ENCODE measurements at regions not wholly inside any gene's neighbourhood (a gene's known extent, or its start where the extent isn't known, plus 50 kb on each side); places are given as distances from the start of the nearest gene placed in this dataset.
"Not testable (repeated sequence)": the region's sequence is repeated elsewhere in the genome, so short reads cannot be mapped to it uniquely, and the experiment has no call there.

DNA sequence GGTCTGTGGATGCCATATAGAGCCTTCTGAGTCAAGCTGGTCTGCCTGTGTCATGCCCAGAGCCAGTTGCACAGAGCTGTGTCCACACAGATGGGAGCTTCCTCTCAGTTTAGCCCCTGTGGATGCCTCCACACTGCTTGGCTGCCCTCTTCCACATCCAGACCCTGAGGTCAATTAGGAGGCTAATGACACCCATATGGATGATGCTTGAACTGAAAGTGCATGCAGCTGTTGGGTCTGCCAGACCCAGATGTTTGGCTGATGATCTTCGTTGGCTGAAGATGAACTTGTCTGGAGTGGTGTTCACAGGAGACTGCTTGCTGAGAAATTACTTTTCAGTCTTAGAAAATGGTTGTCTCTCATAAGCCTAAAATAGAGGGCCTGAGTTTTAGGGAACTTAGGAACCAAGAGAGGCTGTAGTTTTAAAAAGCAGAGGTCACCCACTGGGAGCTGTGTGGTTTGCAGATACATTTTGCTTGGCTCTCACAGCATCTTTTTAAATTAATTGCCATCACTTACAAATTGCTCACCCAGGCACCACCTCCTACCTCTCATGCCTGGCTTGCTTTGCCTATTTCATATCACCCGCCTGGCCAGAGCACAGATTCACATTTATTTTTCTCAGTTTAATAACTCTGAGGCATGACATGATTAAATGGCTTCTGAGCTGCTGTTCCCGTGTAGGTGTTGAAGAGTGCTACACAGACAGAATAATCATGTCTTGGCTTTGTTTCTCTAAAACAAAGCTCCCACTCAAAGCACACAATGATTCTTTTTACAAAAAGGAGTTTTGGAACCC lies 176.1 kb downstream of the MINAR1 start:
- no peak for DNase-seq

DNA sequence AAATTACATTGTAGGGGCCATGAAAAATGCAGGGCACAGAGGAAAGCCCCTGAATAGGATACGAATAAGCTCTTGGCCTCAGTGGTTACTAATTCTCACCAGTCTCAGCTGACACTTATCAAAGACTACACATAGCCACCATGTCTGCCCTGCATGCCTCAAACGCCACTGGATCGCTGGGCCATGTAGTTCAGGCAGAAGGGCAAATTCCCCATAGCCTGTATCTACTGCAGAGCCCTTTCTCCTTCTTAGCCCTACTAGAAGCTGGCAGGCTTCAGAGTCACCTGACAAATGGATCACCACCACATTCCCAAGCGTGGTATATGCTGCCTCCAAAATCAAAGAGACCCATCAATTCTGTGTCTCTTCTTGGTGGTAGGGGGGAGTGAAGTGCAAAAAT lies 177.4 kb downstream of the MINAR1 start:
- no peak for DNase-seq

DNA sequence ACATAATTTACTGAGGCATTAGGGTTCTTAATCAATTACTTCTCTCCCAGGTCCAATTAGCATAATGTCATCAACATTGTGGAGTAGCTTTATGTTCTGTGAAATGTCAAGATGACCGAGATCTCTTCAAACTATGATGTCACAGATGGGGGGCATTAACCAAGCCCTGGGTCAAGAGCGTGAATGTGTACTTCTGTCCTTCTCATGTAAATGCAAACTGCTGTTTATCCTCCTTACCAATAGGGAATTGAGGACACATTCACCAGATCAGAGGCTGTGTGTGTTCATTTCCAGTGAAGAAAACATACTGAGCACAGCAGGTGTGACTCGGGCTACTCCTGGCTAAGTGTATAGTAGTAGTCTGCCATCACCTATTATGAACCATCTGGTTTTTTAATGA lies 177.9 kb downstream of the MINAR1 start:
- DNase-seq: no peak

DNA sequence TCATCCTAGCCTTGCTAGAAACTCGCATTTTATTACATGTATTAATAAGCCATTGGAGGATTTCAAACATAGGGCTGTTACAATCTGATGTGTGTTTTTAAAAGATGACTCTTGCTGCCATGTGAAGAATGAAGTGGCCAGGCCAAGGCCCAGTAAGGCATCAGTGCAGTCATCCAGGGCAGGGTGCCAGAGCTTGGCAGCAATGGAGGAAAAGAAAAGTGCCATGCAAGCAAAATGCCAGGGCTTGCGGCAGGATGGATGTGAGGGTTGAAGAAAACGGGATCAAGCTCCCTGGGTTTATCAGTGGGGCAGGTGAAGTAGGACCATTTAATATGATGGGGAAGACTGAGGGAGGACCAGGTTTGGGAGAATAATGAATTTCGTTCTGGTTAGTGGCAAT lies 183.6 kb downstream of the MINAR1 start:
- peak in 1 of 2 experiments; percentile 5 for DNase-seq

DNA sequence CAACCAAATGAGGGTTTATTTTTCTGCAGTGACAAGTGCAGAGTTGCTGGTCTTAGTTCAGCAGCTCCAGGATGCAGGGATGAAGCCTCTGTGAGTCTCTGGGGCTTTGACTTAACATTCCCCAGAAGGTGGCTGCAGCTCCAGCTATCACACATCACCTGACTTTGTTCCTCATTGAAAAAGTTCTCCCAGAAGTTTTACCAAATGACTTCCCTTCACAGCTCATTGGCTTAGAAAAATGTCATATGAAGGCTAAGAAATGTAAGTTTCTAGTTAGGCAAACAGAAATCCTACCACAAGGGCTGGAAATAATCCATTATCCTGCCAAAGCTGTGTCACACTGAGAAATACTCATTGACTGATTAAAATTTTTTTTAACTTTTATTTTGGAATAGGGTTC lies 184.9 kb downstream of the MINAR1 start:
- DNase-seq: no peak

DNA sequence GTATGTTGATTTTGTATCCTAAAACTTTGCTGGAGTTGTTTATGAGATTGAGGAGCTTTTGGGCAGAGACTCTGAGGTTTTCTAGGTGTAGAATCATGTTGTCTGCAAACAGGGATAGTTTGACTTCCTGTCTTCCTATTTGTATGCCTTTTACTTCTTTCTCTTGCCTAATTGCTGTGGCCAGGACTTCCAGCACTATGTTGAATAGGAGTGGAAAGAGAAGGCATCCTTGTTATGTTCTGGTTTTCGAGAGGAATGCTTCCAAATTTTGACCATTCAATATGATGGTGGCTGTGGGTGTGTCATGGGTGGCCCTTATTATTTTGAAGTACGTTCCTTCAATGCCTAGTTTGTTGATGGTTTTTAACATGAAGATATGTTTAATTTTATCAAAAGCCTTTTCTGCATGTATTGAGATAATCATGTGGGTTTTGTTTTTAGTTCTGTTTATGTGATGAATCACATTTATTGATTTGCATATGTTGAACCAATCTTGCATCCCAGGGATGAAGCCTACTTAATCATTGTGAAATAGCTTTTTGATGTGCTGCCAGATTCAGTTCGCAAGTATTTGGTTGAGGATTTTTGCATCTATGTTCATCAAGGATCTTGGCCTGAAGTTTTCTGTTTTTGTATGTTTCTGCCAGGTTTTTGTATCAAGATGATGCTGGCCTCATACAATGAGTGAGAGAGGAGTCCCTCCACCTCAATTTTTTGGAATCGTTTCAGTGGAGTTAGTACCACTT lies 188.1 kb downstream of the MINAR1 start:
- DNase-seq: no peak

DNA sequence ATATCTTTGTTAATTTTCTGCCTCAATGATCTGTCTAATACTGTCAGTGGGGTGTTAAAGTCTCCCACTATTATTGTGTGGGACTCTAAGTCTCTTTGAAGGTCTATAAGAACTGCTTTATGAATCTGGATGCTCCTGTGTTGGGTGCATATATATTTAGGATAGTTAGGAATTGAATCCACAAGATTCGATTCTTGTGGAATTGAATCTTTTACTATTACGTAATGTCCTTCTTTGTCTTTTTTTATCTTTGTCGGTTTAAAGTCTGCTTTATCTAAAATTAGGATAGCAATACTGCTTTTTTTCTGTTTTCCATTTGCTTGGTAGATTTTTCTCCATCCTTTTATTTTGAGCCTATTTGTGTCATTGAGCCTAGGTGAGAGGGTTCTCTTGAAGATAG lies 189.7 kb downstream of the MINAR1 start:
- not testable (repeated sequence) for DNase-seq

DNA sequence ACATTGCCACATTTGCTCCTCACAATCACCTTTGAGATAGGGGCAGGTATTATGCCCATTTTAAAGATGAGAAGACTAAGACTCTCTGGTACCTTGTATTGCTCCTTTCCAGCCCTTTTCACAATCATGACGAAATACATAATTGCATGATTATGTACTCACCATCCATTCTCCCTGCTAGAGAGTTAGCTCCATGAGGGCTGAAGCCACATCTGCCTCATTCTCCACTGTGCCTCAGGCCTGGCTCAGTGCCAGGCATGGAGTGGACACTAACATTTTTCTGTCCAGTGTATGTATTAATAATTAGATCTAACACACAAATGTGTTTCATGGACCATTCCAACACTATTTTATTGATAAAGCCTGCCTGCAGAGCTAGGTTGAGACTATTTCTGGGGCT lies 191.4 kb downstream of the MINAR1 start:
- DNase-seq: no peak

DNA sequence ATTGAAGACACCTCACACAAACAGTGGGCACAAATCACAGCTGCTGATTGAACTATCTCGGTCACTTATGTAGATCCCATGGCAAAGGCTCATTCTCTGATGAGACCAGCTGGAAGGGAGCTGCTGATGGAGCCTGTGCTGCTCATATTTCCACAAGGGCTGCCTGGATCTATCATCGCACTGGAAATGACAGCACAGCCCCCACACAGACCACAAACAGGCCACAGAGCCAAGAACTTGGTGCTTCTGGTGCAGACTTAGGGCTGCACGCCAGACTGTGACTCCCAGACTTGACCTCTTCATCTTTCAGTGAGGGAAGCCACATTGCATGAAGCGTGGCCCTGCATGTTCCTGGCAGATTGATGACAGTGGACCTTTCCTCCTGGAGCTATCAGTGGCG lies 197.6 kb downstream of the MINAR1 start:
- DNase-seq: no peak

DNA sequence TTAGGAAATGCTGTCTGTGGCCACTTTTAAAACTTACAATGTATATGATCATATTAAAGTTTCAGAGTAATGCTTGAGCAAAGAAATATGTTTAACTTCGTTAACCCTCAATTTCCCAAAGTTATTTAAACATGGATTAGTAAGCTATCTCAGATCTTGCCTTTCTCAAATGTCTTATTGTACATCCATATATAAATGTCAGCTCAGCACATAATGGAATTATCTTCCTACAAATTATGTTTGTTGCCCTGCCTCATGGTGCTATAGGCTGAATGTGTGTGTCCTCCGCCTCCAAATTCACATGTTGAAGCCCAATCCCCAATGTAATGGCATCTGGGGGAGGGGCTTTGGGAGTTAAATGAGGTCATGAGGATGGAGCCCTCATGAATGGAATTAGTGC lies 200.3 kb downstream of the MINAR1 start:
- DNase-seq: no peak

DNA sequence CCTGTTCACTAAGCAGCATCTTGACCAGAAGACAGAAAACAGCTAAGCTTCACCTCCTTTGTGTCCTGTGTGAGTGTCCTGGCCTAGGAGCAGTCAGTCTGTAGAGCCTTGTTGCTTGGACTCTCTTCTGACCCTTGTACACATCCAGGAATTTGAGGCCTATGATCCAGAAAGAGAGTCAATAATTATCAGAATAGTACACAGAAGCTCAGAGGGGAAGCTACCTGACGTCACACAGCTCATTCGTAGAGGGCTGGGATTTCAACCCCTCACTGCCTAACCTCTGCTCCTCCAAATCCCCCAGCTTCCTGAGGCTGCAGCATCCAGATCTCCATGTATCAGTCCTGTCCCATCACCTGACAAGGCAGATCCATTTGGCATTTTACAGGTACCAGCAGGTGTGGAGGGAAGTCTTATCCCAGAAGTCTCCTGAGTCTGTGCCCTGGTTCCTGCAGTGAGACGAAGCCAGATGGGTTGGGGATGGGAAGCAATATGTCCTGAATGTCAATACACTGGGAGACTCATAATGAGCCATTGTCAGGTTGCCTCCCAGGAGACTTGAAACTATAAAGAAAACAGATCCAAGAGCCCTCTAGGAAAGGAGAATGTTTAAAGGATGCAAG lies 203.1 kb downstream of the MINAR1 start:
- DNase-seq: no peak

DNA sequence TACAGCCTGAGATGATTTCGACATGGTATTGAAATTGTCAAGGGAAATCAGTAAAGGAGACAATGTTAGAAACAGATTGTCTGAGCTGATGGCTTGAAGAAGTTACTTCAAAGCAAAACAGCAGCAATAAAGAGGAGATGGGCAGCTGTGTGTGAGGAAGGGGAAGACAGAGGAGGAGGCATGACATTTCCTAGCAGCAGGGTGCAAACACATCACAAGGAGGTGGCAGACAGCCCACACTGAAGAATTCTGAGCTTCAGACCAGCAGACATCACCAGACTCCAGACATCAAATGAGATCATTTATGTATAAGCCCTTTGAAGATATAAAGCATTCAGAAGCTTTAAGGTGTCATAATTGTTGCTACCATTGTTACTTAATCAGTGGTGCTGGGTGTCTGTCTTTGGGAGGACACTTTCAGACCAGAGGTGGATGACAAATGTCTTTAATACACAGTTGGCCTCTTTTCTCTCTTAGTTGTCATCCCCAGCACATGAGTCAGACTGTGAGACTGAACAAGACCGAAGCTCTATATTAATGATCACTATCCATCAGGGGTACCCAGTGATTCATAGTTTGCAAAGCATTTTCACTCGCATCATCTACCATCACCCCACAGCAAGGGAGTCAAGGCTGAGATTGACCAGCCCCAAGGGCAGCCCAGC lies 203.9 kb downstream of the MINAR1 start:
- DNase-seq: no peak

DNA sequence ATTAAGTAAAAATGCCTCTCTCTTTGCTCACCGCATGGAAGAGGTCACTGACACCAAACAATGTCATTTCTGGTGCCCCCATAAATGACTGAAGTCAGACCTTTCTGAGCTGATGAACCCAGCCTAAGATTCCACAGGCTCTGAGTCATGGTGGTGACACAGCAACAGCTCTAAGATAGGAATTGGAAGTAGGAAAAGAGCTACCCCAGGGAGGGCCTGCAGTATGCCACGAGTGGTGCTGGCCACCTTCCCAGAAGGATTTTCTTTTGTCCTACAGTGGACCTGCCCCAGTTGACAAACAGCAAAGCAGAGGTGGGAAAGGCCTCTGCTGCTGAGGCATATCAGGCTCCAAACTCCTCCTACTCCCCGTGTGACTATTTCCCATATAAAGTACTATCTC lies 208.1 kb downstream of the MINAR1 start:
- DNase-seq: no peak

DNA sequence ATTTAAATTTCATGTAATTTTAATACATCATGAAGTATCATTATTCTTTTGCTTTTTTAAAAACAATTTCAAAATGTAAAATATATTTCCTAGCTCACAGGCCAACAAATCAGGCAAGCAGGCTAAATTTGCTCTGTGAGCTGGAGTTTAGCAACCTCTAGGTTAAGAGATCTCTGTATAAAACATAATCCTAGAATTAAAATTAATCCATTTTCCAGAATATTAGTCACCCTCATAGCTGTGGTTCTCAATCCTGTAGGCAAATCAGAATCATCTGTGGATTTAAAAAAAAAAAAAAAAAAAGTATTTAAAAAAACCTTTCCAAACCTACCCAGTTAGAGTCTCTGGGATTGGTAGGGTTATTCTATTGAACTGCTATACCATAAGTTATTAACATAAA lies 209.7 kb downstream of the MINAR1 start:
- DNase-seq: no peak

DNA sequence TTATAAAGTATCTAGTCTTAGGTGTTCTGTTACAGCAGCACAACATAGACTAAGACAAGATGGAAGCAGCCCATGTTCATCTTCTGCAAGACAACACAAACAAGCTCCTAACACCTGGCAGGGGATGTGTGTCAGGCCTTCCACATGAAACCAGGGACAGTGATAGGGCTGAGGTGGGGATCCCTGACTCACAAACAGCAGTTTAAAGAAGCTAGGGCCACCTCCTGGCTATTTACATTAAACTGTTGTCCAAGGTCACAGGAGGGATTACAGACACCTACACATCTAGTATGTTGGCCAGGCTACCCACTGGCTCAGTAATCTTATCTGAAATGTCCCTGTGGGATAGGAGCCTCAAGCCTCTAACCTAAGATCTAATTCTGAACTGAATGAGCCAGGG lies 211.3 kb downstream of the MINAR1 start:
- DNase-seq: no peak

DNA sequence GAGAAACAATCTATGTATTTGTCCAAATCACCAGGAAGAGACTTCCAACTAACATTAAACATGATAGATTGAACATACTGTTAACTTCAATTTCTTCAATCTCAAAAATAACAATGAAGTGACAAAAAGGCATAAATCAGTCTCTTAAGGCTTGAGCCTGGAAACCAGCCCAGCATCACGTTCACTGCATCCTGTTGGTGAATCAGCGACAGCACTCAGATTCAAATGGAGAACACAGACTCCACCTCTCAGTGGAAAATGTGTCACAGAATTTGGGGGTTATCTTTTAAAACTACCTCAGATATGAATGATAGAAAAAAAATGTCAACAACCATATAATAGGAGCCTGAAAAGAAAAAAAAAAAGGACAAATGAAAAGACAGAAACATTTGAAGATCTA lies 212.0 kb downstream of the MINAR1 start:
- DNase-seq: no peak

DNA sequence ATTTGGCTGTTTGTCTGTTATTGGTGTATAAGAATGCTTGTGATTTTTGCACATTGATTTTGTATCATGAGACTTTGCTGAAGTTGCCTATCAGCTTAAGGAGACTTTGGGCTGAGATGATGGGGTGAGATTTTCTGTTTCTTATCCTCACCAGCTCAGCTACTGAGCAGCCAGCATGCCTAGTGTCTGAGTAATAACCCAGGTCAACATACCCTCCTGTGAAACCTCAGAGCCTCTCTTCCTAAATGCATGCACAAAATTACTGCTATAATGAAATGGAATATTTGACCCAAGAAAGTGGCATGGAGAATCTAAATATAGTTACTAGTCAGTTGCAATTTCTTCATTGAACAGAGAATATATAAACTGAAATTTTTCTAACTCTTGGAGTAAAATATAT lies 220.8 kb downstream of the MINAR1 start:
- DNase-seq: not testable (repeated sequence)

DNA sequence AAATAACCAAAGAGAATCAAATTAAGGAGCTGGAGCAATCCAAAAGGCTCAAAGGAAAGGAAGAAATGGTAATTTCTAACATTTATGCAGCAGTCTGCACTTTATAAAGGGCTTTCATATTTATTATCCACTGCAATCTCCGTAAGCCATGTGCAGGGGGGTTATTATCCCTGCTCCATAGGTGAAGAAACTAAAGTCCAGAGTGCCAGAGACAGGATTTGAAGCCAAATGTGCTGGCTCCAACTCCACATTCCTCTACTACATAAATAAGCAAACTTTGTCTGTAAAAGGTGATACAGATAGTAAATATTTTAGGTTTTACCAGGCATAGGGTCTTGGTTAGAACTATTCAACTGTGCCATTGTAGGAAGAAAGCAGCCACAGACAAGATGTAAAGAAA lies 221.4 kb downstream of the MINAR1 start:
- DNase-seq: no peak

DNA sequence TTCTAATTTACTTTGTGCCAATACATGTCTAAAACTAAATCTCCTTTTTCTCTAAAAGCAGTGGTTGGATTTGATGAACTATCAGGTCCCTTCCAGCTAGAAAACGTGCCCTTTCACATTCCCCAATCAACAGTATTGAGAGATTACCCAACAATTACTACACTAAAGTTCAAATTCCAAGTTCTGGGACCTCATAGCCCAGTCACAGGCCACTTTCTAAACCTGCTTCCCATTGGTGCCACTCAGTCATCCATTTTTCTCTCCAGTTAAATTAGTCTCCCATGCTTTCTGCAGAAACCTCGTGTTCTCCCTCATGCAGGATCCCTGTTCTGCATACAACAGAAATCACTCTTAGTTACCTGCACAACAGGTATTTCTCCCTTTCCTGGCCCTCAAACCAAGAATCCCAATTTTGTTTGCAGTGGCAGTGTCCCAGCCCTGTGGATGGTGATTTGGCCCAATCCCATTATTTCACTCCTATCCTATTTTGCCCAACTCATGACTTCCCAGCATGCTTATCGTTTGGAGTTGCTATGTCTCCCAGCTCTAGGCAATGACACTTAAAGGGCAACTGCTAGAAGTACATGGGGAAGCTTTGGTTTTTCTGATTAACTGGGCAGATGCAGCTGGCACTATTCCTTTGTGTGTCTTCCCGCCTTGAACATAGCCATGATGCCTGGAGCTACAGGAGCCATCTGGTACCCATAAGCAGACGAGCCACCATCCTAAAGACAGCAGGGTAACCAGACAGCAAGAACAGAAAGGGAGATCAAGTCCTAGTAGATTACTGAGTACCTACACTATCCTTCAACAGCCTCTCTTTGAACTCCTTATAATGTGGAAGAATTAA lies 224.2 kb downstream of the MINAR1 start:
- peak in 1 of 2 experiments; percentile 23 for DNase-seq

DNA sequence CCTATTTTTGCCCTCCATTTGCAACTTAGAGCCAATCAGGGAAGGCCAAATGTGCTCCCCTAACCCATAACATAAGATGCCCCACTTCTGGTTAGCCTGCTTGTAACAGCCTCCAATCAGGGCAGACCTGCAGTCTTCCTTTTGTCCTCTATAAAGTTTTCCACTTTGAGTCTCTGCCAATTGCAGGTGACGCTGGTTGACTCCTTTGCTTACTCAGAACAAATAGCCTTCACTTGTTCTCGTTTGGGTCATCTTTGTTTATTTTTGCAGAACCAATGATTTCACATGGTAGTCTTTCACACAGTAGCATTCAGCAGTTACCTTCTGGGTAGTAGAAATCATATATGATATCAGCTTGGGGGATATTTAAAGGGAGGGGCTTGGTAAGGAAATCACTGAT lies 225.6 kb downstream of the MINAR1 start:
- DNase-seq: no peak

DNA sequence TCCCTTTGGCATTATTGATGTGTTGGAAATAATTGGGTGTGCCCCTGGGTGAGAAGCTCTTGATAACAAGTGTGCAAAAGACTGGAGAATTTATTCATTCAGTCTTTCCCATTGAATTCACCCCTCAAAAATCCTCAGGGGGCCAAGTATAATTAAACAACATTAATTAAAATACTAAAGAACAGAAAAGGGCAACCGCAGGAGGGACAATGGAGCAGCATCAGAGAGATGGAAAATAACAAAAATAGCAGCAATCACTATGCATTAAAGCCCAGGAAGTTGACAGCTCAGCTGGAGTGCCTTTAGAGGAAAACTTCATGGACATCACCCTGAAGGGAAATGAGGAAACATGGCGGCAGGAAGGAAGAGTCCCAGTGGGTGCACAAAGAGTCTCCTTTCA lies 227.6 kb downstream of the MINAR1 start:
- no peak for DNase-seq

DNA sequence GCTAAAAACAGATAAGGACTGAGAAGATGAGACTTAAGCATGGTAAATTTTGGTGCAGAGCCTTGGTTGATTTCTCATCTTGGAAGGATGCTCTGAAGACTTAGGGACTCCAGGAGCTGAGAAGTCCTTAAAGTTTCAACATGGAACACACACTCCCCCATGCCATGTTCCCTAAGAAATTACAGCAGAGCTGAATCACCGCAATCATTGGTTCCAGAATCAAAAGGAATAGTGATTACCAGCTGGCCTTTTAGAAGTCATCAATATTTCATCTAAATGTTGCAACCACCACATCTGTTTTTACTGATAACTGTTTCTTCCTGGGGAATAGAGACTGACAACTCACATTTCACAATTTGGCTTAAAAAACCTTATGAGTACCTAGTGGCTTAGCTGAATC lies 229.3 kb downstream of the MINAR1 start:
- DNase-seq: no peak

Data from NCI-H446 (cell line).